ENCODE measurements at regions not wholly inside any gene's neighbourhood (a gene's known extent, or its start where the extent isn't known, plus 50 kb on each side); places are given as distances from the start of the nearest gene placed in this dataset.
A peak's percentile ranks its signal among the peaks of the same experiment; 100 is the strongest.

DNA sequence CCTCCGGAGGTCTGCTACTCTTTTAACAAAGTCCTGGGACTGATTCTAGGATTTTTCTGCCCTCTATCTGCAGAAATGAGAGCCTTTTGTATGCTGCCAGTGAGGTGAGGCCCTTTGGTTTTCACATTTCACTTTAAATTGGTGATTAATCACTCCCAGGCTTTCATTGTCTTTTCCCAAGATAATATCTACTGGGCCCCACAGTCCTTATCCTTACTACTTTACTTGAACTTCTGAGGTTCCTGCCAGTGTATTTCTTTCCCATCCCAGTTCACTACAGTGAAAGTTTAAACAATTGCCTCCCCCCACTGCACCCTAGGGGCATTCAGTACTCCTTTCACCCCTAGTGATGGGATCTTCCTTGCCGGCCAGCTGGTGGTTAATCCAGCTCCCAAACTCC, 127.4 kb upstream of the INHBA start:
- no peak for DNase-seq

- DNase-seq, result no peak
These were observed 126.0 kb upstream of the INHBA start for GRCh38 chr7:41828911-41829310.

GRCh38 chr7:41826641-41827040, 123.8 kb upstream of the INHBA start:
- DNase-seq, result no peak

GRCh38 chr7:41825927-41826480, 123.1 kb upstream of the INHBA start:
- no peak for DNase-seq

DNA sequence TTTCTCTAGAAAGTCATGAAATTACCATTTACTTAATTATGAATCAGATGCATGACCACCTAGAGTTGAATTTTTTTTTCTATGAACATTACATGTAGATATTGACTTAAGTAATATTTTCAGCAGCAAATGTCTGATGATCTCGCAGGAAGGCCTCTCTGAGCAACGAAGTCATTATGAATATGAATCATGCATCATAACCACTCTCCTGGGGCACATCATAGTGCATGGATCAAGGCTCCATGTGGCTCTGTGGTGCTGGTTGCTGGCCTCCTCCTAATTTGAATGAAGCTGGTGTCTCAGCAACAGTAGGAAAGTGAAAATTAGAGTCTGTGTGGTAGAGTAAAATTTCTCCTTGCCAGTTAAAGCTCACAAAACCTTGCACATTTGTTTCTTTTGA, 121.4 kb upstream of the INHBA start:
- DNase-seq, result peak; percentile 48 to 54

DNA sequence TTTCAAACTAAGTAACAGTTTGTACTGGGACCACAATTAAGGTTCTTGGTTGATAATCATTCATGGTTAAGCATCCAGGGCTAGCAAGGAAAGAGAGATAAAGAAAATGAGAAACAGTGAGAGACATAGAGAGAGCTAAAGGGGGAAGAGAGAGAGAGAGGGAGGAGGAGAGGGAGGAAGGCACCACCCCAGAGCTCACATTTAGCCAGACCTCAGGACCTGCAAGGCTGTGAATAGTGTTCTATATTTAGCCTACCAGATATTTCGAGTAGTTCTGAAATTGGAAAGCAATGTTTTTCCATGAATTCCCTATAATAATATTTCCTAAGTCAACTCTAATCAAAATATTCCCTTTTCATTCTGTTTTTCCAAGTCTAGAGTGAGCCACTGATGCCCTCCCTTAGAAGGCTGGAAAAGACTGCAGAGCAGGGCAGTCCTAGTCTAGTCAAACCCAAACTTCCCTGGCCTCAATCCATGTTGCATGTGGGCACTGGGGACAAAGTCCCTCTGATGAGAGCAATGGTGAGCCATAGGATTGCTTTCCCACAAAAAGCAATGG, 119.4 kb upstream of the INHBA start:
- DNase-seq, result no peak

DNA sequence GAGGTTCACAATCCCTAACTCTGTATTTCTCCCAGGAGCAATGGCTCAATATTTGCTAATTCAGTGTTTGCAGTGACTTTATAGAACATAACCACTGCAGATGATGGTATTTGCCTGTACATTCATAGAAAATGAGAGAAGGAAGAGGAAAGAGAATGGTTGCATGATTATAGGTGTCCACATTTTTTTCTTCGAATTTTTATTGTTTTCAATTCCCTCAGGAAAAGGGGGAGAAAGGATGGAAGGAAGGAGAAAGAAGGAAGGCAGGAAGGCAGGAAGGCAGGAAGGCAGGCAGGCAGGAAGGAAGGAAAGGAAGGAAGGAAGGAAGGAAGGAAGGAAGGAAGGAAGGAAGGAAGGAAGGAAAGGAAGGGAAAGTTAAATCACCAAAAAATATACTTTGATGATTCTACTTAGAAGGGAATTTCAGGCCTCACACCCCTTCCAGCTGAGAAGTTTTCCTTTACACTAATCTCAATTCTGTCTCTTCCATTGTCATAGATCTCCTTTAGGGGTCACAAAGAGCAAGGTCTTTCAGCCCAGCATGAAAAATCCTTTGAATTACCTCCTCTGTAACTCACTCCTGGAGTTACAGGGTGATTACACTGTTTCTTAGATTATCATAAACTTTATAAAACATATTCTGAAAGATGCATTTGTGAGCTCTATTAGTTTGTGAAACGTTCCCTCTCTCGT, 118.8 kb upstream of the INHBA start:
- no peak for DNase-seq

DNA sequence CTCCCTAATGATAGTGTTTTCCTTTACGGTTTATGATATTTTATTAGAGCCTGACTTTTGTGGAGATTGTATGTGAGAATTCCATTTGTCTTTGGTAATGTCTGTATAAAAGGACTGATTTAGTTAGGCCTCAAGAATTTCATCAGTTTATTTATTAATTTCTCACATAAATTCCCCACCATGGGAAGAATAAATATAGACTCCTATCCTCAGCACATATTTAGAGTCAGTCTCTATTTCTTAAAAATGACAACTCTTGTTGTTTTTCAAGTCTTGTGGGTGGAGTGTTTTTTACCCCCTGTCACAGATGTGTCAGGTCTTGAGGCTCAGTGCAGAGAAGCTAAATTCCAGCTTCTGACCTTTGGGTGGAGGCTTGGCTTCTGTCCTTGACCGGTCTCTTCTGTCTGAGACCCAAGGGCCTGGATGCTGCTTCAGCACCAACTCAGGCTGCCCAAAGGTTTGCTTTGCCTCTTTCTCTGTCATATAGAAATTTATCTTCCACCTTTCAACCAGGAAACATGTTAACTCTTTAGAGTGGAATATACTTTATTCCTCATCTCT, 117.3 kb upstream of the INHBA start:
- DNase-seq, result no peak

GRCh38 chr7:41819645-41820044, 116.8 kb upstream of the INHBA start:
- no peak for DNase-seq

- DNase-seq, result no peak
These were observed 116.0 kb upstream of the INHBA start for GRCh38 chr7:41818765-41819398.

- no peak for DNase-seq
These were observed 114.5 kb upstream of the INHBA start for GRCh38 chr7:41817386-41817785.

DNA sequence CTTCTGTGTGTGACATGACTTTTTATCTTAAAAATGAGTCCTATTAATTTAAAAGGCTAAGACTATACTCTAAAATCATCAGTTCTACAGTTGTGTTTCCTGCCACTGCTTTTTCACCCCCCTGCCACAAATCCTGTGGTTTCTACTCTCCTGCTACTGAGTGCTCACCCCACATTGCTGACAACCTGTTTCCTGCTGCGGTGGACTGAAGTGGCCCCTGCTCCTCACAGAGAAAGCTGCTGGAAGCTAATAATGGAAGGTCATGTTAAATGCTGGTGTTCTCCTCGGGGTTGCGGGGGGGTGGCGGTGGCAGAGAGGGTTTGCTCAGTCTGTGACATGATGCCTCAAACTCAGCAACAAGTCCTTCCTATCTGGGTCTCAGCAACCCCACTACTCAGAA, 113.2 kb upstream of the INHBA start:
- DNase-seq, result no peak

- DNase-seq, result no peak
These were observed 112.0 kb upstream of the INHBA start for GRCh38 chr7:41814888-41815287.

GRCh38 chr7:41813286-41813685, 110.4 kb upstream of the INHBA start:
- peak; percentile 44 to 59 for DNase-seq

DNA sequence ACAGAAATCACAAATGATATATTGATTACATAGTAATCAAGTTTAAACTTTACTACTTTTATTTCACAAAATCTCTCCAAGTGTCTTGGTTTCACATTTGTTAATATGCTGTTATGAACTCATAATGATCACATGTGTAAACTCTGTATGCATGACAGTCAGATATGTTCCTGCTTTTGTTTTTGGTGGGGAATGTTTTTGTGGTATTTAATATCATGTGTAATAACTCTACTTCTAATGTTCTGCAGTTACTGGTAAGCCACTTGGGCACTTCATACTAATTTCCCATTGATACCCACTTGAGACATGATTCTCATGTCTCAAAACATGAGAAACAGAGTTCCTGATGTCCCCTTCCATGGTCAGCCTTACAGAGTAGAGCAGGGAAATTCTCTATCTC, 109.1 kb upstream of the INHBA start:
- DNase-seq, result peak in 1 of 2 donors; percentile 39

GRCh38 chr7:41809940-41810576, 107.2 kb upstream of the INHBA start:
- peak; percentile 76 to 81 for DNase-seq

DNA sequence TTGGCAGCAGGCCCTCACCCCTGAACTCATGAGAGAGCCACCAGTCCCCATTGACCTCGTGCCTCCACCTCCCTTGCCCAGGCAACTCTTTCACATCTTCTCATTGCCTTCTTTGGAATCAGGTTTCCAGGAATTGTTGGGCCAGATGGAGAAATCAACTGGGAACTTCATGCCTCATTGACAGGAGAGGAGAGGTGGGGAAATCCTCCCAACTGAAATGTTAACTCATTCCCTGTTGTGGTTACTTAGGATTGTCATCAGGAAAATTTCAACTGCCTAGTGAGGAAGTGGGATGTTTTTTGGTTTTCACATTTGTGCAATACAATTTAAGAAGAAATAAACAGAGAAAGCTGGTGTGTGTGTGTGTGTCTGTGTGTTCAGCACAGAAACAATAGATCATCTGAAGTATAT, 106.6 kb upstream of the INHBA start:
- peak; percentile 77 to 83 for DNase-seq

DNA sequence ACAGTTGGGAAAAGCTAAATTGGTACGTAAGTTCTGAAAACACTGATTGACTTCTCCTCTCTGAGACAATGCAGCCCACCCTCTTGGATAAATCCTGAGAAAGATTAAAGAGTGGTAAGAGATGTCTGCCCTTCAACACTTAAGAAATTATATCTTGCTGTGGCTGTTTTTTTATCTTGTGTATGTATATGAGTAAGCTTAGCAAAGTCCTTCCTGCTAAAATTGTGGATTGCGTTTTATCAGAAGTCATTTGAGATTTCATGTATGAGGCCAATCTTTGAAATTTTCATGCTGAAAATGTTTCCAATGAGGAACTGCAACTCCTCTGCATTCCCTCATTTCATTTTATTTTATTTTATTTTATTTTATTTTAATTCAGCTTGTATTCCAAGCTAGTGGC, 106.2 kb upstream of the INHBA start:
- peak in 1 of 2 donors; percentile 53 for DNase-seq

DNA sequence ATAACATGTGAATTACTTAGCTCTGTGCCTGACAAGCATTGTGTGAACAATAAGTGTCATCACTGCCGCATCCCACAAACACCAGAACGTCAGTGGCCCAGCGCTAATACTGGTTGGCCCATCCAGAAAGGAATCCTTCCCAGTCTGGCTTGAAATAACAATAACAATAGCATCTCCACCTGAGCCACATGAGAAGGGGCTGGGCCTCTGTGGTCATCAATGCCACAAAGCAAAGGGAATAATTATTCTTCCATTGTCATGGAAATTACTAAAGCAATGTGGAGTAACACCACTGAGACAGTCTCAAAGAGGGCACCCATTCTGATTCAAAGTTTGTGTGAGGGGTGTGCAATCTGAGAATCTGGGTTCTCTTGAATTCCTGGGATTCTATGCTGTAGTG, 105.7 kb upstream of the INHBA start:
- no peak for DNase-seq

GRCh38 chr7:41803569-41803968, 100.7 kb upstream of the INHBA start:
- DNase-seq, result no peak

DNA sequence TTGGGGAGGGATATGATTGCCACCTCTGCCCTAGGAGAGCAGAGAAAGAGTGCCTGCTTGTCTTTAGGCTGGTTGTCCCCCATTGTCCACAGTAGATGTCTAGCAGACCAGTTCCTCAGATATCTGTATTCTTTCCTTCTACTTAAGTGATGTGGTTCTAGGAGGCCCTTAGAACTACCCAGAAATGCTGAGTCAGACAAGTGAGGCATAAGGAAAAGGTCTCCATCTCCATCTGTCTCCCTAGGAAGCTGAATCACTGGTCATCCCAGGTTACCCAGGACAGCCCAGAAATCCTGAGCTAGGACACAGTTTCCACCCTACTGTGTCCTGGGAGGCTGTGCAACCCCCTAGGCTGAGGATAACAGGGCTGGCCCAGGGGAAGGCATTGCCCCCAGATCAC, 93.4 kb upstream of the INHBA start:
- no peak for DNase-seq

DNA sequence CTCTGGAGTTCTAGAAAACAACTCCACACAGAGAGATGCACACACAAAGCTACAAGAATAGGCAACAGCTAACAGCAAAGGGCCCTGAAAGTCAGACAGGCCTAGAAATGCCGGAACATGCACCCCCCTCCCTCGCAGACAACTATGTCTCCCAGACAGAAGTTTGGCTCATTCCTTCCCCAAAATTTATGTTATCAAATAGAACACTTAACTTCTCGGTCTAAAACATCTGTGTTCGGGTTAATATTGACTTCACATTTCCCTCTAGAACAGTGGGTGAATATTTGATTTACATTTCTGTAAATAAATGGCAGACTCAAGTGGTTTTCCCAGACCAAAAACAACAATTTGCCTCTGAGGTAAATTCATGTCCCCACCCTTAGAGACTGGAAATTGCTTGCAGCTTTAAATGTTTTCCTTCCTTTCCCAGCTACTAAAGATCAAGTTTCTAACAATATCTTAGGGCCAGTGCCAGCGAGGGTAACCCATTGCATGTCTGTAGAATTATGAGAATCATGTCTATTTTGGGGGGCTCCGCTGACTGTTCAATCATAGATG, 92.5 kb upstream of the INHBA start:
- DNase-seq, result no peak

DNA sequence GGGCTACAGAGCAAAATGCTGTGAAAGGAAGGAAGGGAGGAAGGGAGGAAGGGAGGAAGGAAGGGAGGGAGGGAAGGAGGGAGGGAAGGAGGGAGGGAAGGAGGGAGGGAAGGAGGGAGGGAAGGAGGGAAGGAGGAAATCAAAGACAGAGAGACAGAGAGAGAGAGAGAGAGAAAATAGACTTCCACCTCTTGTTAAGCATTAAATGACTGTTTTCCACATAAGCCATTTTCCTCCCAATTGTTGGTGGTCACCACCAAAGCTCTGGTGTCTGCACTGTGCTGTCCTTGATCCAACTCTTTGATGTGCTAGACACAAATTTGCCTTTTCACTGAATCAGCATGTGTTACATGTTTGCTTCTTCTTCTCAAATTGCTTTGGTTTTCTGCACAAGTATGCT, 90.7 kb upstream of the INHBA start:
- no peak for DNase-seq

Measured in inflammatory macrophage (primary cell).